T-helper 2 cell treated with Interferon-gamma antibody and Interleukin-4, amounts not matched to agents 5 μg/mL and 100 μg/mL, for 36 hours (primary cell): ENCODE measurements at regions not wholly inside any gene's neighbourhood (a gene's known extent, or its start where the extent isn't known, plus 50 kb on each side); places are given as distances from the start of the nearest gene placed in this dataset.

Experiments used
- DNase-seq: peaks from one replicate; pipeline ENCODE4 v3.0.0; 2021; ENCODE audit warnings: low spot score
- H3K27ac Mint-ChIP-seq: one replicate; pipeline ENCODE4 v1.8.0; 2021; ENCODE audit warnings: mild to moderate bottlenecking, mixed read lengths
- H3K27me3 Mint-ChIP-seq: one replicate; pipeline ENCODE4 v1.8.0; 2021; ENCODE audit warnings: low read depth, mixed read lengths
- H3K36me3 Mint-ChIP-seq: one replicate; pipeline ENCODE4 v1.8.0; 2021; ENCODE audit warnings: low read depth, mixed read lengths
- H3K4me1 Mint-ChIP-seq: one replicate; pipeline ENCODE4 v1.8.0; 2021; ENCODE audit warnings: low read depth, mixed read lengths
- H3K4me3 Mint-ChIP-seq: one replicate; pipeline ENCODE4 v1.8.0; 2022; ENCODE audit warnings: mild to moderate bottlenecking, moderate library complexity, mixed read lengths
- H3K9me3 Mint-ChIP-seq: one replicate; pipeline ENCODE4 v1.8.0; 2021; ENCODE audit warnings: mixed read lengths

DNA sequence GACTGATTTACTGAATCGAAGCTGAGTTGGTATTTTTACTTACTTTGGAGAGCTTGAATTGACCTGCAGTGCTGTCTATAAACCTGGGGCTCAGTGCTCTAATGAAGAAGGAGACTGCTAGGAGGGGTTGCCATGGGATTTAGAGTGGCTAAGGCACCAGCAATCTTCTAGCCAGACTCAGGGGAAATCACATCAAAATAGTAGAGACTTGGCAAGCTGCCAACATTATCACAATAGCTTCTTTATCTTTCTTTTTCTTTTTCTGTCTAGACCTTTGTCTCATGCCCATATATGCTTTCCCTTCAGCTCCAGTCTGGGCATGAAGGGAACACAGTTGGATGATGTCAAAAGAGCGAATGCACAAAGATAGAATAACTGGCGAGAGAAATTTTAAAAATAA lies 301.1 kb upstream of the DPYD start:
- Mint-ChIP-seq H3K27me3 (no peaks in the 10 kb centered on the region), H3K36me3 (no peaks in the 10 kb centered on the region), H3K4me3 (no peak overlapping the region), H3K4me1 (no peaks in the 10 kb centered on the region), H3K9me3 (no peaks in the 10 kb centered on the region), H3K27ac (no peak overlapping the region)
- DNase-seq: no peak

- Mint-ChIP-seq H3K4me3 (no peak overlapping the region), H3K27ac (no peak overlapping the region)
- DNase-seq: no peak
Measured at GRCh38 chr1:98217601-98218000, 296.8 kb upstream of the DPYD start.

GRCh38 chr1:98216304-98216703 lies 295.5 kb upstream of the DPYD start:
- no peaks in the 10 kb centered on the region for H3K4me1 Mint-ChIP-seq
- H3K27ac Mint-ChIP-seq: no peak overlapping the region
- H3K36me3 Mint-ChIP-seq: no peaks in the 10 kb centered on the region
- H3K4me3 Mint-ChIP-seq: no peak overlapping the region
- H3K27me3 Mint-ChIP-seq: no peaks in the 10 kb centered on the region
- DNase-seq: no peak
- no peaks in the 10 kb centered on the region for H3K9me3 Mint-ChIP-seq

More at GRCh38 chr1:98217601-98218000, 296.8 kb upstream of the DPYD start:
- Mint-ChIP-seq H3K27me3 (no peaks in the 10 kb centered on the region), H3K4me1 (no peaks in the 10 kb centered on the region), H3K36me3 (no peaks in the 10 kb centered on the region), H3K9me3 (no peaks in the 10 kb centered on the region)

DNA sequence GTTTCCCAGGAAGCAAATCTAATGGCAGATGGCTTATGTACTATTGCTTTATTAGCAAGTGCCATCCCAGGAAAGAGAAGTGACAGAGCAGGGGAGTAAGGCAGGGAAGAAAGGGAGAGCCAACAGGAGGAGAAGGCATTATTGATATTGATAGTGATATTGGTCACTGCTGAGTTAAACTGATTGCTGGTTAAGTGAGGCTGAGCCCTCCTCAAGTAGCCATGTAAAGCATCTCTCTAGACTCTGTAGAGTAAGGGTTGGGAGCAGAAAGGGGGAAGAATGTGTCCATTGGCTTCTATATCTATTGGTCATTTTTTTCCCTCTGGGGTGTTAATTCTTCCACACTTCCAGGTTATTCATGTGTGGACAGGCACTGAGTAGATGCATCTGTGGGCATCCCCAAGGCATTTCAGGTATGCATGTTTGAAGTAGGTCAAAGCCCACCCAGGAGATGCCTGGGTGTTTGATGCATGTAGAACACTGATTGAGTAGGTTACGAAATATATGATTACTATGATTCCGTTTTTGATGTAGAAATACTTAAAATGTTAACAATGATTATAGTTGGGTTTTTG lies 290.5 kb upstream of the DPYD start:
- DNase-seq: no peak
- Mint-ChIP-seq H3K9me3 (no peaks in the 10 kb centered on the region), H3K4me3 (no peak overlapping the region), H3K4me1 (no peaks in the 10 kb centered on the region), H3K36me3 (no peaks in the 10 kb centered on the region), H3K27me3 (no peaks in the 10 kb centered on the region), H3K27ac (no peak overlapping the region)

- Mint-ChIP-seq H3K4me1 (no peaks in the 10 kb centered on the region), H3K9me3 (no peaks in the 10 kb centered on the region), H3K36me3 (no peaks in the 10 kb centered on the region), H3K27me3 (no peaks in the 10 kb centered on the region), H3K27ac (no peak overlapping the region), H3K4me3 (no peak overlapping the region)
- DNase-seq: no peak
Measured at GRCh38 chr1:98210563-98210962, 289.7 kb upstream of the DPYD start.

GRCh38 chr1:98210064-98210463 lies 289.2 kb upstream of the DPYD start:
- no peaks in the 10 kb centered on the region for H3K4me1 Mint-ChIP-seq
- H3K36me3 Mint-ChIP-seq: no peaks in the 10 kb centered on the region
- no peak for DNase-seq
- H3K27ac Mint-ChIP-seq: no peak overlapping the region
- no peaks in the 10 kb centered on the region for H3K27me3 Mint-ChIP-seq
- no peaks in the 10 kb centered on the region for H3K9me3 Mint-ChIP-seq
- no peak overlapping the region for H3K4me3 Mint-ChIP-seq

DNA sequence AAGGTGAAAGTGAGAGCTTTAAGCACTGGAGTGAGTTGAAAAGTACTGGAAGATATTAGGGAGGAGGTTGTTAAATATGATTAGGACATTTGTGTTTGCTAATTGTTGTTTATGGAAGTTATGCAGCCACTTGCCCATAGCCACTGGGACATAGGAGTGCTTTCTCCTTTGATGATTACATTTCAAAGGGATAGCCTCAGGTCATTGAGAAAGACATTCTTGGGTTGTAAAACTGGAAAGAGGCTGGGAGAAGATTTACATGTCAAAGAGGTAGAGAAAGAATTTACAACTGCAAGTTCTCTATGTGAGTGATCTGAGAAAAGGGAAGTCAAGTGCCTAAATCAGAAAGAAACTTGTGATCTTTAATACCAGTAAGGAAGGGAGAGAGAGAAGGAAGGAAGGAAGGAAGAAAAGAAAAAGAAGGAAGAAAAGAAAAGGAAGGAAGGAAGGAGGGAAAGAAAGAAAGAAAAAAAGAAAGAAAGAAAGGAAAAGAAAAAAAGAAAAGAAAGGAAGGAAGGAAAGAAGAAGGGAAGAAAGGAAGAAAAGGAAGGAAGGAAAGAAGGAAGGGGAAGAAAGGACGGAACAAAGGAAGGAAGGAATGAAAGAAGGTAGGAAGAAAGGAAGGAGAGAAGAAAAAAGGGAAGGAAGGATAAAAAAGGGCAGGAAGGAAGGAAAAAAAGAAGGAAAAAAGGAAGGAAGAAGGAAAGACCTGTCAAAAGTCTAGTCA lies 284.6 kb upstream of the DPYD start:
- H3K4me3 Mint-ChIP-seq: no peak overlapping the region
- no peaks in the 10 kb centered on the region for H3K27me3 Mint-ChIP-seq
- no peak for DNase-seq
- H3K36me3 Mint-ChIP-seq: no peaks in the 10 kb centered on the region
- no peaks in the 10 kb centered on the region for H3K9me3 Mint-ChIP-seq
- H3K4me1 Mint-ChIP-seq: no peaks in the 10 kb centered on the region
- no peak overlapping the region for H3K27ac Mint-ChIP-seq

GRCh38 chr1:98203466-98203865 lies 282.6 kb upstream of the DPYD start:
- Mint-ChIP-seq H3K27me3 (no peaks in the 10 kb centered on the region), H3K4me1 (no peaks in the 10 kb centered on the region), H3K9me3 (no peaks in the 10 kb centered on the region), H3K36me3 (no peaks in the 10 kb centered on the region), H3K27ac (no peak overlapping the region), H3K4me3 (no peak overlapping the region)
- no peak for DNase-seq

- Mint-ChIP-seq H3K9me3 (no peaks in the 10 kb centered on the region), H3K27me3 (no peaks in the 10 kb centered on the region), H3K36me3 (no peaks in the 10 kb centered on the region), H3K27ac (no peak overlapping the region), H3K4me3 (no peak overlapping the region), H3K4me1 (no peaks in the 10 kb centered on the region)
- DNase-seq: no peak
Measured at GRCh38 chr1:98201666-98202081, 280.8 kb upstream of the DPYD start.

DNA sequence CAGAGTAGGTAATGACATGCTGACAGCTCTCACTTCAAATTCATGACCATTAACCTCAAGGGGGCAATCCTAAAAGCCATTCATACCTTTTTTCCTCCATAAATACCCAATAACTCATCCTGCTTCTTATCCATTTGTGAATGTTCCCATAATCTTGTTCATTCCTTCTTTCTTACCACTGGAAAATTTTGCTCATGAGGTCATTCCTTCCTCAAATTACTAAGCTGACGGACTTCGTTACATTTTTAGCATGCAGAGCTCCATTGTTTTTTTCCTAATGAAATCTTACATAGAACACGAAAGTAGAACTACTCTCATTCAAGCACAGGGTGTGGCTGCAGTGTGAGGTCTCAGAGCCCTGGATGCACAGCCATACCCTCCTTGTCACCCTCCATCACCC lies 276.5 kb upstream of the DPYD start:
- H3K4me3 Mint-ChIP-seq: no peak overlapping the region
- H3K27me3 Mint-ChIP-seq: no peaks in the 10 kb centered on the region
- no peak overlapping the region for H3K27ac Mint-ChIP-seq
- H3K36me3 Mint-ChIP-seq: no peaks in the 10 kb centered on the region
- no peaks in the 10 kb centered on the region for H3K9me3 Mint-ChIP-seq
- no peak for DNase-seq
- no peaks in the 10 kb centered on the region for H3K4me1 Mint-ChIP-seq

- DNase-seq: no peak
- no peaks in the 10 kb centered on the region for H3K27me3 Mint-ChIP-seq
- no peaks in the 10 kb centered on the region for H3K4me1 Mint-ChIP-seq
- no peaks in the 10 kb centered on the region for H3K36me3 Mint-ChIP-seq
- H3K27ac Mint-ChIP-seq: no peak overlapping the region
- no peaks in the 10 kb centered on the region for H3K9me3 Mint-ChIP-seq
- no peak overlapping the region for H3K4me3 Mint-ChIP-seq
Measured at GRCh38 chr1:98196012-98196411, 275.2 kb upstream of the DPYD start.

GRCh38 chr1:98188774-98189173 lies 267.9 kb upstream of the DPYD start:
- H3K4me1 Mint-ChIP-seq: no peaks in the 10 kb centered on the region
- H3K36me3 Mint-ChIP-seq: no peaks in the 10 kb centered on the region
- no peak overlapping the region for H3K4me3 Mint-ChIP-seq
- DNase-seq: no peak
- no peaks in the 10 kb centered on the region for H3K9me3 Mint-ChIP-seq
- H3K27ac Mint-ChIP-seq: no peak overlapping the region
- no peaks in the 10 kb centered on the region for H3K27me3 Mint-ChIP-seq

GRCh38 chr1:98184856-98185255 lies 264.0 kb upstream of the DPYD start:
- no peaks in the 10 kb centered on the region for H3K9me3 Mint-ChIP-seq
- H3K27me3 Mint-ChIP-seq: no peaks in the 10 kb centered on the region
- H3K4me3 Mint-ChIP-seq: no peak overlapping the region
- H3K36me3 Mint-ChIP-seq: no peaks in the 10 kb centered on the region
- H3K4me1 Mint-ChIP-seq: peaks cover 1% of the 10 kb centered on the region
- DNase-seq: no peak
- H3K27ac Mint-ChIP-seq: no peak overlapping the region

GRCh38 chr1:98181036-98181764 lies 260.4 kb upstream of the DPYD start:
- DNase-seq: no peak
- H3K36me3 Mint-ChIP-seq: no peaks in the 10 kb centered on the region
- H3K27ac Mint-ChIP-seq: no peak overlapping the region
- H3K9me3 Mint-ChIP-seq: no peaks in the 10 kb centered on the region
- no peaks in the 10 kb centered on the region for H3K27me3 Mint-ChIP-seq
- H3K4me3 Mint-ChIP-seq: no peak overlapping the region
- H3K4me1 Mint-ChIP-seq: peaks cover 1% of the 10 kb centered on the region
